SU-DHL-6 (cell line): ENCODE measurements at regions not wholly inside any gene's neighbourhood (a gene's known extent, or its start where the extent isn't known, plus 50 kb on each side); places are given as distances from the start of the nearest gene placed in this dataset.

Experiments
- H2AFZ ChIP-seq: fragments of 200-600 bp; sonication (generic); 2 replicates; pipeline ENCODE4 v1.6.1; 2014; ENCODE audit warnings: low read depth, mild to moderate bottlenecking, moderate library complexity, mixed read lengths, antibody characterized with exemption, low read length; ENCODE audit not compliant: severe bottlenecking
- H3F3A ChIP-seq: fragments of 200-600 bp; shearing (Covaris generic); 2 replicates; pipeline ENCODE4 v1.6.0; 2016; ENCODE audit warnings: antibody characterized with exemption, mild to moderate bottlenecking; ENCODE audit not compliant: insufficient read depth
- H3K27ac ChIP-seq: fragments of 200-600 bp; sonication (generic); 2 replicates; pipeline ENCODE4 v1.5.1; 2016; ENCODE audit warnings: low read depth, mild to moderate bottlenecking, low read length, moderate library complexity, mixed read lengths
- H3K27me3 ChIP-seq: fragments of 200-600 bp; sonication (generic), shearing (Covaris generic); 2 replicates; pipeline ENCODE4 v1.6.0; 2014; ENCODE audit warnings: mild to moderate bottlenecking, low read length
- H3K36me3 ChIP-seq: fragments of 200-600 bp; sonication (generic); 2 replicates; pipeline ENCODE4 v1.6.1; 2014; ENCODE audit warnings: mild to moderate bottlenecking, low read length, mixed read lengths
- H3K4me2 ChIP-seq: fragments of 300-600, 200-600 bp; shearing (Covaris generic), sonication (generic); 2 replicates; pipeline ENCODE4 v1.6.0; 2014; ENCODE audit warnings: low read length, low read depth, mild to moderate bottlenecking; ENCODE audit not compliant: poor library complexity, severe bottlenecking
- H3K4me3 ChIP-seq: fragments of 200-600 bp; sonication (generic); 2 replicates; pipeline ENCODE4 v1.5.1; 2014; ENCODE audit warnings: antibody characterized with exemption, low read length, mild to moderate bottlenecking, mixed read lengths; ENCODE audit not compliant: insufficient read depth, poor library complexity, severe bottlenecking
- H3K79me2 ChIP-seq: fragments of 200-600 bp; sonication (generic); 2 replicates; pipeline ENCODE4 v1.6.1; 2014; ENCODE audit warnings: mild to moderate bottlenecking, low read length, moderate library complexity; ENCODE audit not compliant: insufficient read depth
- H3K9ac ChIP-seq: fragments of 200-600 bp; sonication (generic); 2 replicates; pipeline ENCODE4 v1.7.0; 2014; ENCODE audit warnings: mild to moderate bottlenecking, low read length
- H3K9me2 ChIP-seq: fragments of 200-600 bp; sonication (generic); replicated peaks from 2 replicates; pipeline ENCODE4 v1.6.1; 2014; ENCODE audit warnings: low read length; ENCODE audit not compliant: insufficient read depth
- H3K9me3 ChIP-seq: fragments of 200-600 bp; sonication (generic); 2 replicates; pipeline ENCODE4 v1.6.1; 2014; ENCODE audit warnings: low read length, mixed read lengths; ENCODE audit not compliant: insufficient read depth
- H4K20me1 ChIP-seq: fragments of 200-600 bp; sonication (generic); 2 replicates; pipeline ENCODE4 v1.6.1; 2014; ENCODE audit warnings: low read depth, mild to moderate bottlenecking, antibody characterized with exemption, low read length, moderate library complexity, mixed read lengths
- CTCF ChIP-seq: fragments of 200-600 bp; sonication (generic); IDR thresholded peaks from one replicate; pipeline ENCODE4 v1.5.1; 2017; ENCODE audit warnings: antibody characterized with exemption, mild to moderate bottlenecking, low read length, moderate library complexity; ENCODE audit not compliant: insufficient read depth, poor library complexity, severe bottlenecking
- EZH2phosphoT487 ChIP-seq: fragments of 200-600 bp; sonication (generic), shearing (Covaris generic); conservative IDR thresholded peaks from 2 replicates; pipeline ENCODE4 v1.6.1; 2018; ENCODE audit warnings: mild to moderate bottlenecking, antibody characterized with exemption, low read length, moderate library complexity, mixed read lengths

GRCh38 chr15:31236184-31237042 lies 90.2 kb upstream of the KLF13 start:
- Histone ChIP-seq H3K27ac (peak overlapping the region; percentile 71), H2AFZ (no peak overlapping the region), H3K9me2 (no peaks in the 10 kb centered on the region), H3K4me3 (no peak overlapping the region), H3K79me2 (no peaks in the 10 kb centered on the region), H3K9me3 (no peaks in the 10 kb centered on the region), H3K9ac (no peak overlapping the region; the same call in 1 of the 2 replicates), H3F3A (peaks cover 24% of the 10 kb centered on the region), H3K36me3 (no peaks in the 10 kb centered on the region), H3K27me3 (no peaks in the 10 kb centered on the region), H4K20me1 (no peaks in the 10 kb centered on the region), H3K4me2 (peak overlapping the region; percentile 50)
- TF ChIP-seq EZH2phosphoT487 (no peak), CTCF (no peak)

- H3K4me2 ChIP-seq = no peak overlapping the region
- H3F3A ChIP-seq = peaks cover 24% of the 10 kb centered on the region
- H3K9me3 ChIP-seq = no peaks in the 10 kb centered on the region
- H4K20me1 ChIP-seq = no peaks in the 10 kb centered on the region
- no peak overlapping the region for H3K27ac ChIP-seq
- H3K27me3 ChIP-seq = no peaks in the 10 kb centered on the region
- no peaks in the 10 kb centered on the region for H3K9me2 ChIP-seq
- H3K79me2 ChIP-seq = no peaks in the 10 kb centered on the region
- H2AFZ ChIP-seq = no peak overlapping the region
- no peak overlapping the region for H3K9ac ChIP-seq
- TF ChIP-seq CTCF = no peak
- no peak for TF ChIP-seq EZH2phosphoT487
- no peak overlapping the region for H3K4me3 ChIP-seq
- H3K36me3 ChIP-seq = no peaks in the 10 kb centered on the region
Observed at GRCh38 chr15:31237043-31237324, 89.7 kb upstream of the KLF13 start.

- Histone ChIP-seq H2AFZ (no peak overlapping the region), H3K9me3 (no peaks in the 10 kb centered on the region), H4K20me1 (no peaks in the 10 kb centered on the region), H3K9me2 (no peaks in the 10 kb centered on the region), H3K27ac (no peak overlapping the region), H3F3A (peaks cover 19% of the 10 kb centered on the region), H3K4me2 (no peak overlapping the region), H3K36me3 (no peaks in the 10 kb centered on the region), H3K79me2 (no peaks in the 10 kb centered on the region), H3K9ac (no peak overlapping the region), H3K4me3 (no peak overlapping the region), H3K27me3 (no peaks in the 10 kb centered on the region)
- TF ChIP-seq CTCF (no peak), EZH2phosphoT487 (no peak)
Observed at GRCh38 chr15:31238906-31239305, 87.7 kb upstream of the KLF13 start.
